Pulmonary artery endothelial cell (primary cell): ENCODE measurements at regions not wholly inside any gene's neighbourhood (a gene's known extent, or its start where the extent isn't known, plus 50 kb on each side); places are given as distances from the start of the nearest gene placed in this dataset.

ENCODE experiments used
- DNase-seq: peaks from one replicate; pipeline ENCODE4 v3.0.0-alpha.2; 2011; ENCODE audit warnings: low read depth, low spot score

DNA sequence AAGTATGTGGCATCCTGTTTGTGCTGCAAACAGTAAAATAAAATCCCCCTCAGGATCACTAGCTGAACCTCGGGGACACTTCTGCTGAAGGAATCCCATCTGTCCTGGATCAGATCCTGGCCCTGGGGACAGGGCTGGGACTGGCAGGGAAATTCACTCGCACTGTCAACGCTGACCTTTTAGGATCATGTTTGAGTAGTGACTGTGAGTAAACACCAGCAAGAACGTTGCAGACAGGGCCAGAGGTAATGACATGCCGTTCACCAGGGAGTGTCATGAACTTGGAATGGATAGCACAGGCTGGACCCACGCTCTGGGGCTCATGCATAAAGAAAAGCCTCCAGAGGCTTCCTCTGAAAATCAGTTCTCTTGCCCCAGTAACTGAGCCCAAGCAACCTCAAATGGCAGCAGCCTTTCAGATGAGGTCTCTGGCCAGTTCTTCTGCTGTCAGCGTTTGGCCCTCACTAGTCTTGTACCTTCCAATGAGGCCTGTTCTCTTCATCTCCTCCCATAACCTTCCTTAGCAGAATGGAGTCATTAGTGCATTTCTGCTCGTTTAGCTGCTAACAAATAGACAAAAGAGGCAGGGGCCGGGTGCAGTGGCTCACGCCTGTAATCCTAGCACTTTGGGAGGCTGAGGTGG lies 51.0 kb upstream of the BARX2 start:
- DNase-seq: no peak

DNA sequence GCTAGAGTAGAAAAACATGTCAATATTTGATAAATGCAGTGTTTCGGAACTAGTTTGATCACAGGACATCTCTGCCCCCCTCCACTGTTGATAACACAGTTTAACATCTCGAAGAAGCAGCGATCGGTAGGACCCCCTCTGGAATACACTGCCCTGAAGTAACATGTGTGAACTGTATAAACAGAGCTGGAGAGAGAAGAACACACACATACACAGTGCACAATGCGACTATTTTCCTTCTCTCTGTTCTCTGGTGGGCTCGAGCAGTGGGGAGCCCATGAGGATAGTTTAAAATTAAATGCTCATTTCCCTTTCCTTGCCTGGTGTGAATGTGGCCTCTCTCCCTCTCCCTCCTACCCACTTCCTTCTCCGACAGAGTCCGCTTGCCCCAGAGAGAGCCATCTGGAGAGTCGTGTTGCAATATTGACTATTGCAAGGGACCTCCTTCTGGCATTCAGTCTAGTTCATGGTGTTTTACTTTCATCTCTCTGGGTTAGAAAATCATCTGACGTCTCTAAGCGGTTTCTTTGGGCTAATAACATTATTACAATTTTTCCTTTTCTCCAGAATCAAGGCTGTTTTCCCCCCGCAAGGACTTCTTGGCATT lies 51.6 kb upstream of the BARX2 start:
- no peak for DNase-seq

DNA sequence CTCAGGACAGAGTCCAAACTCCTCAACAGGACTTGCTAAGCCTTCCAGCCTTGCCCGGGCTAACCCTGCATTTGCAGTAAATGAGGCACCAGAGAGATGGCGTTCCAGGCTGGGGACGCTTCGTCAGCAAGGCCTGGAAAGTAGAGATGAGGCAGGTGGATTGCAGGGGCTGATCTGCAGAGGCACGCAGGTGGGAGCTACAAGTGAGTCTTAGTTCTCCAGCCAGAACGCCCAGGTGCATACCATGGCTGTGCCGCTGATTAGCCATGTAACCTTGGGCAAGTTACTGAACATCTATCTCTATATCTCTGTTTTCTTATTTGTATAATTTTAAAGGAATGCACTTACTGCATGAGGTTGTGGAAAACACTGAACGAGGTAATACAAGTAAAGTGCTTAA lies 52.7 kb upstream of the BARX2 start:
- no peak for DNase-seq

DNA sequence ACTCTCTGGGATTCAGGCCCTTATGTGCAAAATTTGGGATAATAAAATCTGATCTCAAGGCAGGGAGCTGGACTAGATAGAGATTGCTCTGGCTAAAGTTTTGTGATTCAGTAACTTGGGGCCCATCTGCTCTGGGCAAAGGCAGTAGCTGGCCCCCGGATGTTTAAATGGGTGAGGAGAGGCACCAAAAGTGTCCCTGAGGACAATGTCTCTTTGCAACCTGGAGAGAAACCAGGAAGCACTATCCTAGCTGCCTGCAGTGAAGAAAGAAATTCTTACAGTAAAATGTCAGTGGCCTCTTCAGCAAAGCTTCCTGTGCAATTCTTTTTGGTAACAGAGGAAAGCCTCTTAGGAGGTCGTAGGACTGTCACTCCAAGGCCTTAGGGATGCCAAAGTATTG lies 54.6 kb upstream of the BARX2 start:
- no peak for DNase-seq

DNA sequence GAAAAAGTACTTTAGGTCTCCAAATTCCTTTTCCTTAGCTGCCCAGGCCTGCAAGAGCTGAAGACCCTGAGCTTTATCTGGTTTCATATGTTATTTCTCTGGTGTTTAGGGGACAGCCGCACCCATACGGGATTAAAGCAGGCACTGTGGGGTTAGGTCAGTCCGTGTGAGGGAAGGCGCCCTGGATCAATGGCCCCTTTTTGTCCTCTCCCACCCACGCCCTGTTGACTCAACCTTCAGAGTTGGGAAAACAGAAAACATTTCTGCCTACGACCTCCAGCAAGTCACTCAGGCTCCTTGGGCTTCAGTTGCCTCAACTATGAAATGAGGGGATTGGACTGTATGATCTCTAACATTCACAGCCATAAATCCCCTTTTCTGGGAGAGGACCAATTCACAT lies 55.2 kb upstream of the BARX2 start:
- DNase-seq: no peak

DNA sequence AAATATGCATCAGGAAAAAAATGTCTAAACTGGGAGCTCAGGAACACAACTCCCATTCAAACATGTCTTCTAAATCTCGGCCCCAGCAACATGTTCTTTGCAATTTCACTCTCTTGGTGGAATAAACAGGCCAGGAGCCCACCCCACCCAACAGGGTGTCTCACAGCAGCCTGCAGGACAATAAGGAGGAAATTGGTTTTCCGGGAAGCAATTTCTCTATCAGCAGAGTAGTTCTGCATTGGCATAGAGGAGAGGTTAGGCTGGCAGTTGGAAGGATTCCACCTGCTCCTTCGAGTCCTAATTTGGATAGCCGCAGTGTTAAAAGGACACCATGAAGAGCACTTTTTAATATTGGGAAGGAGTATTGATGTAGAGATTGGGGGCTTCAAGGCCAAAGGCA lies 55.9 kb upstream of the BARX2 start:
- DNase-seq: no peak

DNA sequence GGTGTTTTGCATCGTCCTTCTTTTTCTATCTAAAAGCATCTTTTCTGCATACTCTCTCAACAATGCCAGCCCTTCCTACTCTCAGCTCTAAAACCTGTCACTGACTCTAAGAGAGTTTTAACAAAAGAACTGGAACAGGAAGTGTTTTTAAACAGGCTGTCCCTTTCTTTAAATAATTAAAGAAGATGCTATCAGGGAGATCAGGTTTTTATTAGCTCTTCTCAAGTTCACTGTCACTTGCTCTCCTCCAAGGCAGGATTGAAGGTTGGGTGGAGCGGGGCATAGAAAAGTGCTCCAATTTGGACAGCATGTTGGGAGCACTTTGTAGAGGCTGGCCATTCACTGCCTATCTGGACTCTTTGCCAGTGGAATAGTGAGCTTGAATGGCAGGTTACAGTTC lies 56.4 kb upstream of the BARX2 start:
- DNase-seq: no peak

DNA sequence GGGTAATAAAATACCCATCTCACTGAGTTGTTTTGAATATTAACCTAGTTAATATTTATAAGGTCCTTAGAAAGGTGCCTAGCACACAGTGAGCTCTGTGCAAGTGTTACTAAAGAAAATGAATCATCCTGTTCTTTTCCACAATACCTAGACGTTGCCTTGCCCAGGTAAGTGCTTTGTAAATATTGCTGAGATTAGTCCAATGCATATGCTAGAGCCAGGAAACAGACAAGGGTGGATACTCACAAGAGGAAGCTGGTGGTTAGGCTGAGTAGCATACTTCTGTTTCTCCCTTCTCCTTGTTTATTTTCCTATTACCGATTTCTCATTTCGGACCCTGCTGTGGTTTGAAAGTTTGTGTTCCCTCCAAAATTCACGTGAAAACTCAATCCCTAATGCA lies 58.1 kb upstream of the BARX2 start:
- DNase-seq: no peak

DNA sequence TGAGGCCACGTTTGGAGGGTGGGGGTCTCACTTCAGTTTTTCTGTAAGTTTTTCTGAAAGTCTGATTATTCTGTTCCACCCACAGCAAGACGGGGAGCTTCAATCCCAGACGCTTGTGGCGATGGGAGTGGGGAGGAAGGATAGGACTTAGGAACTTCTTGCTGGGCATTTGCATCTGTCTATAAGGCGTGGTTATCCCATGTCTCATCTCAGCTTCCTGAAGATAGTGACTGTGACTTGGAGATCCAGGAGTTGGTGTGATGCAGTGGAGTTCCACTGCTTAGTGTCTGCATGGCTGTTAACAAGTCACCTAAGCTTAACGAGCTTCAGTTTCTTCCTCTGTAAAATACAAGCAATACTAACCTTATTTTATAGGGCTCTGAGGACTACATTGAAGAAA lies 58.9 kb upstream of the BARX2 start:
- no peak for DNase-seq

DNA sequence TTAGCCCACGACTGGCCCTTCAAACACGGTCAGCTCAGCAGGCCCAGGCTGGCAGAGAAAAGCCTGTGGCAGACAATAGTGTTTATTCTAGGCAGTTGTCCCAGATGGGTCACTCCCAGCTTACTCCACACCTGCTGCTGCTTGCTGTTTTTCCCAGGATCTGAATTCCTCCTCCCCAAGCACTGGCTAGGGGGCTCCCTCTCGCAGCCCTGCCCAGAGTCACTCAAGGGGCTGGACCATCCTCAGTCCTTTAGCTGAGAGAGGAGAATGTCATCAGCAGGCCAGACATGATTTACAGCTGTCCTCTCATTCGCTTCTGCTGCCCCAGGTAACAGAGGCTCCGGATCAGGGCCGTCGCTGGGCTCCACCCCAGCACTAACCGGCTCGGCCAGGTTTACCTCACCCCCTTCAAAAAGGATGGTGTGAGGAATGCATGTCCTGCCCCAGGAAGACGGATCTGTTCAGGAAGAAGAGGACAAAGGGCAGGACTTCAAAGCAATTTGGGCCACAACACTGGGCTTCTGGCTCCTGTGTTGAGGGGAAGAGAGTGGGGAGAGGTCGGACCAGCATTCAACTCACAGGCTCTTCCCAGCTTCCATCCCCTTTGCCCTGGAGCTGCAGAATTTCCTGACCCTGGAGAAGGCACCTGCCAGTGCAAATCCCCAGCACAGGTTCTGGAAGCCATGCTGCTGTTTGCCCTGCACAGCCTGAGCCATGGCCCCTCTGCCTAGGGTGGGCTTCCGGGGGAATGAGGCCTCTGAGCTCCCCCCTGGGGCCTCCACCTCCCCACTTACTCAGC lies 59.7 kb upstream of the BARX2 start:
- no peak for DNase-seq

DNA sequence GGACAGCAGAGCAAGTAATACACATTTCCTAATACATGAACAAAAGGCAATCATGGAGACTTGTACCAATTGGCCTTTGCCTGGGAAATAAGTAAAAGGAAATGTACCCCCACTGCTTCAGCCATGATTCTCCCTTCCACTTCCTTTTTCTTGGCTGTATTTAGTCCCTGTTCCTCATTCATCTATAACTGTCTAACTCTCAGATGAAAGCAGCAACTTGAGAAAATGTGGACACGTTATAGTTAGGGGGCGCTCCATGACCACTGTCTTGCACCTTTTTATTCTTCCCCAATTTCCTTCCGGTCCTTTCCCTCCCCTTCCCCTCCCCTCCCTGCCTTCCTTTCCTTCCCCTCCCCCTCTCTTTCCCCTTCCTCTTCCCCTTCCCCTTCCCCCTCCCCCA lies 61.3 kb upstream of the BARX2 start:
- no peak for DNase-seq

DNA sequence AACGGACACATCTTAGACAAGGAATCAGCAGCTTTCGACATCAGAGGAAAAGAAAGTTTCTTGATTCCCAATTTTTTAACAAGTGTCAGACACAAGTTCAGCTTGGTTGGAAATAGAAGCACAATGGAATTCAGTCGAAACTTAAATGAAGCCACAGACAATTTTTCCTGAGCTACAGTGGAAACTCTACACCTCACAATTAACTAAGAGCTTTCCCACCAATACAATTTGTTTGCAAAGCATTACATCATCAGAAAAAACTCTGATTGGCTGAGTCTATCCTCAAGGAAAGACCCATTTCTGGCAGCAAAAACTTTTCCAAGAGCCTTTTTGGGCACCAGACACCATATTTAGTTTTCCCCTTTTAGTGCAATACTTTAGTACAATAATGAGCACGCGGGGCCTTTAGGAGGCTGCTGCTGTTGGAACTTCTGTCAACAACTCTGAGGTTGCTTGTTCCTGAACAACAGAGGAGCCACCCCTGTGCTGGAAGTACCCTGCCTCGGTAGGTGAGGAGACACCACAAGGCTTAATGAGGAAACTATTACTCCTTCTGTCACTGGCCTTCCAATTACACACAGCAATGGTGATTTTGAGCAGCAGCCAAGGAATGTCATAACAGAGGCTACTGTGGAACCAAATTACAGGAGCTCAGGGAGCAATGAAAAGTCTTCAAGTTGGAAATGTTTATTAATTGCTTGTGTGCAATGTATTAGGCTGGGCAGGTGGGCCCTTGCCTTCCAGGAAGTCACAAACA lies 61.9 kb upstream of the BARX2 start:
- no peak for DNase-seq

DNA sequence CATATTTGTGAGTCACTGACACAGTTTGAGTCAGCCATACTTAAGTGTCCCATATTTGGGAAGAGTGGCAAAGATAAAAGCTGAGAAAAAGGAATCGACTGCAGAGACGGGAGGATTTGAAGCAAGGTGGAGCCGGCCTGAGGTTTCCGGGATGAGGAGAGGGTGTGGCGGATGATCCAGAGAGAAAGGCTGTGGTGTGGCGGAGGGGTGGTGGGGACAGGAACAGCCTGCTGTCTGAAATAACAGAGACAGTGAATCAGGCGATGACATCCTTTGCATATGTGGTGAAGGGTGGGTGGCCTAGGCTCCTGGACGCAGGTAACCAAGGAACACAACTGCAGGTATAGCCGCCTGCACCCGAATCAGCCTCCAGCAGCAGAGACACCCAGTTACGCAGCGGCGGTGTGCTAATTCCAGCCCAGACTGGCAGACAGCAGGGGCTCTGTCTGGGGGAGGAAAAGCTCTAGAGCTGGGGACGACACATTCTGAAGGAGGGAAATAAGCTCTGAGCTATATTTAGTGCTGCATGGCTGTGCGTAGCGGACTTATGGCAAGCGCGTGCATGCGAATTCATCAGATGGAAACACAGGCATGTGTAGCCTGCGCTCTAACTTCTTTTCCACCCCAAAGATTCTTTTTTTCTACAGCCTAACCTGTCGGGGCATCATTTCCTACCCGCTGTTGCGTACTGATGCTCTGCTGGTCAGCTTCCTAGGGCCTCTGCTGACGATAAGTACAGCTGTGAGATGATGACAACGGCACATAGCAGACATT lies 62.7 kb upstream of the BARX2 start:
- no peak for DNase-seq

DNA sequence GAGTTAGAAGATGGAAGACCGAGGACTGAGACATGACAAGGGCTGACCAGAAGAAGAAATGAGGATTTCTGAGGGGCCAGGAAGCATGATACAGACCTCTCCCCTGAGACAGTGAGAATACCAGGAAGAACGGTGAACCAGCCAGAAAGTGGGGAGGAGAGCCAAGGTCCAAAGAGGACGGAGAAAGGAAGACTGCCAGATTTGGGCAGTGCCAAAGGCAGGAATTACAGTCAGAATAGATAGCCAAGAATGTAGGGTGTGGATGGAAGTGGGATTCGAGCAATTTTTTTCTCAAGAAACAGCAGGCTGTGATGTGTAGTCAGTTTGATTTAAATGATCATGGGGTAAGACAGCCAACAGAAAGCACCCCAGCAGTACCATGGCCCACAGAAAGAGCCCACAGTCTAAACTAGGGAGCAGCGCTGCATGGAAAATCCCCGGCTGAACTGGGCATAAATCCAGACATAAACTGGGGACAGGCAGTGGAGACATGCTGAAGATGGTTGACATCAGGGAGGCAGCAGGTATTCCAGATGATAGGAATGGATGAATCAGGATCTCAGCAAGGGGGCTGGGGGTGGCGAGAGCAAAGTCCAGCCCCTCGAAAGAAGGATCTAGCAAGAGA lies 67.3 kb upstream of the BARX2 start:
- DNase-seq: no peak

DNA sequence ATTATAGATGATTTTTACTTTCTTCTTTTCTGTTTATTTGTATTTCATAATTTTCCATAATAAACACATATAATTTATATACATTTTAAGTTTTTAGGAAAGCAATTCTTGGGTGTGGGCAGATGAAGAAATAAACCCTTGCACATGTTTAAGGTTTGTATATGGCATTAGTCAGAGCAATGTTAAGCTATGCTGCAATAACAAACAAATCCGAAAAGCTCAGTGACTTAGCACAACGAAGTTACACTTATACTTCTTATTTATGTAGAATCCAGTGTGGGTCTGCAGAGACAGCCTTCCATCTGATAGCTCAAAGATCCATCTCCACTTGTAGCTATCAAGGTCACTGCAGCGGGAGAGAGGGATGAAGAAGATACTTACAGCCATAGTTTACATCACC lies 68.5 kb upstream of the BARX2 start:
- no peak for DNase-seq

DNA sequence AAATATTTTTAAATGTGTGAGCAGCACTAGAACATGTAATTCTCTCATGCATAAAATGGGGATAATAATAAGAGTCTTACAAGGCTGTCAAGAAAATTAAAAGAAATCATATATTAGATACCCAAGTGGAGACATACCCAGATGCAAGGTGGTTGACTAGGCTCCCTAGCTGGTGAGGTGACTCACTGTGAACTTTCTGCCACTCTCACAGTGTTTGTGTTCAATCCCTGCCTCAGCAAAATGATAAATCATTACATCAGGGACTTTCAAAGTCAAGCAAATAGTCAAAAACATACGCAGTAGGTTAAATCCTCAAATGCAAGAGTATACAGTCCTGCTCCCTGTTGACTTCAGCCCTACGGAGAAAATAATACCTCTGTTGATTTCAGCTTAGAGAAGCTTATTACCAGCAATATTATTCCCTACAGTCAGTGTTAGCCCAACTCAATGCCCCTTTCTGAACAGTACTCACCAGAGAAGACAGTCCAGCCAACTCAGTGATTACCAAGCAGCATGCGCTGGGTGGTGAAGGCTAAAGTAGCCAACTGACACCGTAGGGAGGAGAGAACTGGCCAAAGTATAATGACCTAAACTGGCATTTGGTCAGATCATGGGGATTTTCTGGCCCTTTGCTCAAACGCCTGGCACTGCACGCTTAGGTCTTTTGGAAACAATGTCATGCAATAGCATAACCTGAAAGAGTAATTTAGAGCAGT lies 73.1 kb upstream of the BARX2 start:
- DNase-seq: no peak

DNA sequence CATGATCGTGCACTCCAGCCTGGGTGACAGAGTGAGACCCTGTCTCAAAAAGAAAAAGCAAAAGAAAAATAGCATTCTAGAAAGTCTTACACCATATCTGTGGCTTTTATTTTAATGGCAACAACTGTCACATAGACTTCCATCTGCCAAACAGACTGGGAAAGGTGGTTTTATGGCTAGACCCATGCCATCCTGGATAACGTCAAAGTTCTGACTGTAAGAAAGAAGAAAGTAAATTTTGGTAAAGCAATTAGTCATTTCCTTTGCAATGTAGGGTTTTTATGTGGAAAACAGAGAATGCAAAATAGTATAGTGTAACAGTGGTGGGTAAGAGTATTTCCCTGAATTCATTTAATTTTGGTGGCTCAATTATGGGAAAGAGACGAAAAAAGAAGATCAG lies 75.5 kb upstream of the BARX2 start:
- no peak for DNase-seq

DNA sequence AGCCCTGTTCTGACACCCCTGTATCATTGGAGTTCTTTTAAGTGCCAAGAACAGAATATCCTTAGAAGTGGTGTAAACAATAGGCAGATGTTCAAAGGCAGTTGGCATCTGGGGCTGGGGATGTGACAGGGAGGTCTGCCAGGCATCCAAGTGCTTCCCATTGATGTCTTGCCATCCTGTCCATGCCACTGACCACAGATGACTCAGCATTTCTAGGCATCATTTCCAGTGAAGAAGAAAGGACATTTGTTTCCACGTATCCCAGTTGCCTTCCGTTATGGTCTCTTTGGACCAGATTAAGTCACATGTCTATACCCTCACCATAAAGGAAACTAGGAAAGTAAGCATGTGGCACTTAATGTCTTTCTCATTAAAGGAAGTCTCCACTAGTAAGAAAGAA lies 76.7 kb upstream of the BARX2 start:
- DNase-seq: no peak

DNA sequence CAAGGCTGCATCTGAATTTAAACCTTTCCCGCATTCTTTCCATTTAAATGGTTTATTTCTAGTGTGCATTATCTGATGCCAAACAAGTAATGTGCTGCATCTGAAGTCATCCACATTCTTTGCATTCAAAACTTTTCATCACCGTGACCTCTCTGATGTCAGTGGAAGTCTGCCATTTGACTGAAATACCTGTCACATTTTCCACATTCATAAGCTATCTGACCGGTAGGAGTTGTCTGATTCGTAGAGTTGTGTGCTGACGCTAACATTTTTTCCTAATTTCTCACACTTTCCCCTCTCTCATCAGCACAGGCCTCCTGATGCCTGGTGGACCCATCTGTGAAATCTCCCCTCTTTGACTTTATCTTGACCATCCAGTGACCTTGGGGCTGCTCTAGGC lies 79.9 kb upstream of the BARX2 start:
- DNase-seq: no peak

DNA sequence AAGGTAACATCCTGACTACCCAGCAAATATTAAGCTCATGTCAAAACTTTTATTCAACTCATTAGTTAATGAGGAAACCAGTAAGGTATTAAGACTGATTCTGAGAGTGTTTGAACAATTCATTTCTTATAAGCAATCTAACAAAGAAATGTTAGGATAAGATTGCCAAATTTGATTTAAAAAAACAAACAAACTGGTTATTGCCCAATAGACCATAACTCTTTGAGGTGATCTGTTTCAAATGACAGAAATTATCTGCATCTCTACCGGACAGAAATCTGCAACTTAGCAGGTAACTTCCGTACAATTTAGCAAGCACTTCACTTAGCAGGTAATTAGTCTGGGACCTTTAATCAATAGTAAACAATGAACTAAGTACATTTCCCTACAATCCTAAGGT lies 82.9 kb upstream of the BARX2 start:
- no peak for DNase-seq
